GM19240 (cell line): ENCODE measurements at regions not wholly inside any gene's neighbourhood (a gene's known extent, or its start where the extent isn't known, plus 50 kb on each side); places are given as distances from the start of the nearest gene placed in this dataset.

Experiments used
- DNase-seq: peaks from one replicate; pipeline ENCODE4 v3.0.0; 2011; ENCODE audit warnings: low spot score; ENCODE audit not compliant: insufficient read length

DNA sequence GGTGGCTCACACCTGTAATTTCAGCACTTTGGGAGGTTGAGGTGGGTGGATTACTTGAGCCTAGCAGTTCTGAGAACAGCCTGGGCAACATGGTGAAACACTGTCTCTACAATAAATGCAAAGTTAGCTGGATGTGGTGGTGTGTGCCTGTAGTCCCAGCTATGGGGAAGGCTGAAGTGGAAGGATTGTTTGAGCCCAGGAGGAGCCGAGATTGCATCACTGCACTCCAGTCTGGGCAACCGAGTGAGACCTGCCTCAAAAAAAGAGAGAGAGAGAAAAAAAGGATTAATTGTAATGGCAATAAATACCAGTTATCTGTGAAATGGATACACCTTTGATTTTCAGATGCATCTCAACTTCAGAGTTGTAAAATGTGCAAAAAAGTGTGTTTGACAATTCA is 58.8 kb downstream of the SPRY1 start:
- DNase-seq, result no peak

DNA sequence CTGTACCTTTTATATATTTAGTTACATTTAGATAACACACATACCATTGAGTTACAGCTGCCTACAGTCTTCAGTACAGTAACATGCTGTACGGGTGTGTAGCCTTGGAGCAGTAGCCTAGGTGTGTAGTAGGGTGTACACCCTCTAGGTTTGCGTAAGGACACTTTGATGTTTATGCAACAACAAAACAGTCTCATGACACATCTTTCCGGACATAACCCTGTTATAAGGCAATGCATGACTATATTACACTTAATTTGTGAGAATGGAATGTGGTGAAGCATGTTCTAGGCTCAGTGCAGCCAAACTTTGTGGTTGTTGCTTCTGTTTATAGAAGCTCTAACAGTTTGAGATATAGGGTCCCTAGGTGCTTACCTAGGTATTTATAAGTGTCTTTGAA is 65.4 kb downstream of the SPRY1 start:
- DNase-seq, result no peak

DNA sequence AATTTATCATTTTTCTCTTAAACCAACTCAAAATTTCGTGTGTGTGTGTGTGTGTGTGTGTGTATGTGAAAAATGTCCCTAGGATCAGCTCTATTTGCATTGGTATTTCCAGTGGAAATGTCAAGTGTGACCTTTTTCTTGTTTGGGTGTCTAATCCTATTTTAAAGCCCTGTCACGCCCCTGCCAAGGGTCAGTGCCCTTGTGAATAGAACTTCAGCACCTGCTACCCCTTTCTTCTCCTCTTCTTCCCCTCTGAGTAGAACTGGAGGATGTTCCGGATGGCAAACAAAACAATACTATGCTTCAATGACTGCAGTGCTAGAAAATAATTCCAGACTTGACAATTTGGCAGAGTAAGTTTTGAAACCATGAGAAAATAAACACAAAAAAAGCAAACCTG is 67.3 kb downstream of the SPRY1 start:
- no peak for DNase-seq

DNA sequence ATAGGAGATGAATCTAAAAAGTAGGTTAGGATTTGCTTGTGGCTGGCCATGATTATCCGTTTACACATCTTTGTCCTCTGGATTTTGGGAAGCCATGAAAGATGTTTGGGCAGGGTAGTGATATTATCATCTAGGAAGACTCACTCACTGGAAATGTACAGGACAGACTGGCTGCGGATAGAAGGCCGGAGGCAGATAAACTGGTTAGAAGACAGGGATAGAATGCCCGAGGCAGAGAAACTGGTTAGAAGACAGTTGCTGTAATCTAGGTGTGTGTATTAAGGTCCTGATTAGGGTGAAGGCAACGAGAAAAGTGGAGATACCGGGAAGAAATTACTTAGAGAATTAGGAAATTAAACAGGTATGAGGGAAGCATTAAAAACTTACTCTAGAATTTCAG is 68.8 kb downstream of the SPRY1 start:
- no peak for DNase-seq

DNA sequence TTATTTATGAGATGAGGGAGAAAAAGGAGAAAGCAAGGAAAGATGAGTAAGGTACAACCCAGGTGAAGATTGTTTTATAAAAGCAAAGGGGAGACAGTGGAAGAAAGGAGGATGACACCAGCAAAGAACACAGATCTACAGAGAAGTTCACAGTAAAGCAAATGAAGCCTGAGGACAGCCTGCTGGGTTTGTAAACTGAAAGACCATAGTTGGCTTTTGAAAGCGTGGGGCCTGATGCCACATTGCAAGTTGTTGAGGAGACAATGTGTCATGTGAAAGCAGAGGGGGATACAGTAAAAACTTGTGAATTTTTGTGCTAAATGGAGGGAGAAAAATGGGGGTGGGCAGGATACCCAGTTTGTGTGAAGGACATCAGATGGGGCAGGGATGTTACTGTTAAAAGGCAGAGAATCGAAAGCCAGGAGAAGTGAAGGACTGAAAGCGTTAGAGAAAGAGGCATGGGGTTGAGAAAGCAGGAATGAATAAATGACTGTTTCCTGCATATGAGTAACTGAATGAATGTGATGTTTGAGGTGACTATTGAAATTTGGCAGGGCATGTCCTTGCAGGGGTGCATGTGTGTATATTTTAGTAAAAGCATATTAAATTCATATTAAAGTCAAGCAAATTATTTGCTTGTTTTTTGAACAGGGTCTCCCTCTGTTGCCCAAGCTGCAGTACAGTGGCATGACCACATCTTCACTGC is 69.6 kb downstream of the SPRY1 start:
- no peak for DNase-seq

DNA sequence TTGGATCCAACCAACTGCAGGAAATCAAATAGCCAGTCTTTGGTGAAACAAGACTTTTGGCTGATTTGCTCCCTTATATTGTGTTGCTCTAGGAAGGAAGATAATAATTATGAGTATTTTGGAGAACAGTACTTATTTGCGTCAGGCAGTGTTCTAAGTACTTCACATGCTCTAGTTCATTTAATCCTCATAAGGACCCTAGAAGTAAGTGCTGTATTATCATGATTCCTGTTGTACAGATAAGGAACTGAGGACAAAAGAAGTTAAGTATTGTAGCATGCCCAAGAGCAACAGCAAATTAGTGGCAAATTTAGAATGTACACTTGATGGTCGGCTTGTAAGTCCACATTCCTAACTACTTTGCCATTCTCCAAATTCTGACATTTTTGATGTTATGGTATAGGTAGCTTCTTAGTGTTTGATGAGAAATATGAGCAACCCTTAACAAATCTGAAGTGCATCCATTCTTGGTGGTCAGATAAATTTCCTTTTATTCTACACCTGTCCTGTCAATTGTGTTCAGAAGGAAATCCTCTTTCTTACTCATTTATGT is 72.0 kb downstream of the SPRY1 start:
- no peak for DNase-seq

DNA sequence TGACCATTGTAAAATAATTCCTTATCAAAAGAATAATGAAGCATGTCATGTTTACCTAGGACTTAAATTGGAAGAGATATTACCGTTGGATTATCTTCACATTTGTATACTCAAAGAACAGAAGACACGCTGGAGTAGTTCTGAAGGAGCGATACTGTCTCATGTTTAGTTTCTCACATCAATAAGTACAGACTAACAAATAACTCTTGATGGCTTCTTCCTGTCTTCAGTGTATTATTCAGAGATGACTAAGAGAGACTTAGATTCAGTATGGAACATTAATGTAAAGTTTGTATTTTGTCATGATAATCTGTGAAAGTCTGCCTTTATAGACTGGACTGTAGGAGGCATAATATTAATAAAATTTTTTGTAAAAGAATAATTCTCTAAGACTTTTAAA is 72.7 kb downstream of the SPRY1 start:
- no peak for DNase-seq

DNA sequence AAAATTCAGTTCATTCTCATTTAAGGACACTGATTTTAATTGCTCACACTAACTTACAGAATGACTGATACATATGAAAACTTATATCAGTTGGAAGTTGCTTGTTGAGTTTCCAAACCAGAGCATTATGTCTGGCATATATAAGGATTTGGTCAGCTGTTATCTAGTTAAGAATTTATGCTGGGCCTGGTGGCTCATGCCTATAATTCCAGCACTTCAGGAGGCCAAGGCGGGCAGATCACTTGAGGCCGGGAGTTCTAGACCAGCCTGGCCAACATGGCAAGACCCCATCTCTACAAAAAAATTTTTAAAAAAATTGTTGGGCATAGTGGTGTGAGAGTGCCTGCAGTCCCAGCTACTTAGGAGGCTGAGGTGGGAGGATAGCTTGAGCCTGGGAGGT is 73.1 kb downstream of the SPRY1 start:
- DNase-seq, result no peak

DNA sequence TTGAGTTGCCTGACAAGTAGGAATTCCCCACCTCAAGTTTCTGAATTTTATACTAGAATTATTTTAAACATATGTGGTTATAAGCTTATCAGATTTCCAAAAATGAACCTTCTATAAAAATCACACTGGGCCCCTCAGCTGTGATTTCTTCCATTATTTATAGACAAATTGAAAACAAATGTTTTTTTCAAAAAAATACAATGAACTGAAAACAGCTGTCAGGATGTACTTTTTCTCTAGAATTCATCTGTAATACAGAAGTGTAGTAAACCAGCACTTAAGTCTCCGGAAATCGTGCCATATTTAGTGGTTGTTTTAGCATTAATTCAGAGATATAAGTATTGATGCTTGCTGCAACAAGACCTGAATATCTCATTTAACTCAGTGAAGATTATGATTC is 74.0 kb downstream of the SPRY1 start:
- DNase-seq, result no peak

DNA sequence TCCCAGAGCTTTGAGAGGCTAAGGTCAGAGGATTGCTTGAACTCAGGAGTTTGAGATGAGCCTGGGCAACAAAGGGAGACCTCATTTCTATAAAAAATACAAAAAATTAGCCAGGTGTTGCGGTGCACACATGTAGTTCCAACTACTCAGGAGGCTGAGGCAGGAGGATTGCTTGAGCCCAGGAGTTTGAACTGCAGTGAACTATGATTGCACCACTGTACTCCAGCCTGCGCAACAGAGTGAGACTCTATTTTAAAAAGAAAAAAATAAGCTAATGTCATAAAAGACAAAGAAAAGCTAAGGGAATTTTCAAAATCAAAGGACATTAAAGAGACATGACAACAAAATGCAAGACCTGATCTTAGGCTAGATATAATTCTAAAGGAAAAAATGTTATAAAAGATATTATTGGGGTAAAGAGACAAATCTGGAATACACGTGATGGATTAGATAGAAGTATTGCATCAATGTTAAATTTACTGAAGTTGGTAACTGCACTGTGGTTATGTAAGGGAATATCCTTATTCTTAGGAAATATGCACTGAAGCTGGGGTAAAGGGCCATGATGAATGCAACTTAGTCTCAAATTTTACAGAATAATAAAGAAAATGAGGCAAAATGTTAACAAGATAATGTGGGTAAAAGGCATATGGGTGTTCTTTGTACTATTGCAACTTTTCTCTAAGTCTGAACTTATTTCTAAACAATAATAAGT is 75.2 kb downstream of the SPRY1 start:
- DNase-seq, result no peak

DNA sequence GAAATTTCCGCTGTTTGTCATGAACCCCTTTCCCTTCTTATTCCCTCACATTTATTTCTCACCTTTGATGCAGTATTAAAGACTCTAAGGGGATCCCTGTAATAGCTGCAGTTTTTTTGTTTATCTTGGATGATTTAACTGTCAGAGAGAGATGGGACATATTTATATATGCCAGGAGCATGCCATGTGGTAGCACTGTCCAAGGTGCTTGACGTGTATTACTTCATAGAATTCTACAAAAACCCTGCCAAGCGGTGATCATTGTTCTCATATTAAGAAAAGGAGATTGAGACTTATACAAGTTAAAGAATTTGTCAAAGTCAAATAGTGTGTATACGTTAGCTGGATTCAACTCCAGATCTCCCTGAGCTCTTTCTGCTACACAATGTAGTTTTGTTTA is 78.2 kb downstream of the SPRY1 start:
- no peak for DNase-seq

DNA sequence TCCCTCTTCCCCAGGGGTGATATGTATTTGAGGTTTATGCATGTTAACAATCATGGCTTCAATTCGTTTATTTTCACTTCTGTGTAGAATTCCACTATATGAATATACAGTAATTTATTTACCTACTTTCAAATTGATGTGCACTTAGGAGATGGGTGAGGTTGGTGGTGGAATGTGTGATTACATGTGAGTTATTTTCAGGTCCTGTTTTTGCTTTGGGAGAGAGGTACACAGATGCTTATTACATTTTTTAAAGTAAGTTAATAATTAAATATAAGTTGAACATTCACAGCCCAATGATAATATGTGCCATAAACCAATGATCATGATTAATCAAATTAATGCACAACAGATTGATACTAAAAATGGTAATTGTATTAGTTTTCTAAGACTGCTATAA is 79.5 kb downstream of the SPRY1 start:
- DNase-seq, result no peak

DNA sequence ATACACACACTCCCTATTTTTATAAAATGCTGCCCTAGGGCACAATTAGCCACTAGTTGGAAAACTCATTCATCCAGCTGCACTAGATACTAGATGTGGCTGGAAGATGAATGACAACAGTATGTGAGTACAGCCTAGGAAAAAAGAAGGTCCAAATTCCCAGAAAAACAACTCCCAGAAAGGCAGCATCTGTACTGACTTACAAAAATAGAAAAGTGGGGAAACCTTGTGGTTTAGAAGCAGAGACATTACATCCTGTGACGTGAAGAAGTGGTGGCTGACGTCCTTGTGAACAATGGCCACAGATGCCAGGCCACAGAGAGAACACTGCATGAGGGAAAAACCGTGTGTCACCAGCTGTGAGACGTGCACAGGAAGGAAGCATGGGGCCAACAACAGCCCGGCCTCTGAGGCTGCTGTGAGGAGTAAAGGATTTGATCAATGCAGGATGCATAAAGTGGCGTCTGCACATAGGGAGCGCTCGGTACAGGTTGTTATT is 81.2 kb downstream of the SPRY1 start:
- no peak for DNase-seq

DNA sequence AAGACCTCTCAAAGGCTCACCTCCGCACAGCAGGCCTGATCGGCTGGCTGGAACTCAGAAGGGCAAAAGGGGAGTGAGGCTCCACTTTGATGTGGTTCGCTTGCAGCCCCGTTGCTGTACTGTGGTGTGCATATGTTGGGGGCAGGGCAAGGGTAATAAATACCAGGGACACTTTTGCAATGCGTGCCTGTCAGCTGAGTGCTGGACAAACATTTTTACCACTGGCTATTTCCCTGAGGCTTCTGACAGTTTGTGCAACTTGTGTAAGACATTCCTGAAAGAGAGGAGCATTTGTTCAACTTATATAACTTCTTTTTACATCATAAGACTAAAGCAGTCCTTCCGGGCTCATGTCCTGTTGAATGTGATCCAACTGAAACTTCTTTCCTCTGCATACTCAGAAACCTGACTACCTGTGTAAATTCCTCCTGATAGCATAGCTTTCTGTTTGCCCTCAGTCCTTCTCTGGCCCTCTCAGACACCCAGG is 82.3 kb downstream of the SPRY1 start:
- DNase-seq, result no peak

DNA sequence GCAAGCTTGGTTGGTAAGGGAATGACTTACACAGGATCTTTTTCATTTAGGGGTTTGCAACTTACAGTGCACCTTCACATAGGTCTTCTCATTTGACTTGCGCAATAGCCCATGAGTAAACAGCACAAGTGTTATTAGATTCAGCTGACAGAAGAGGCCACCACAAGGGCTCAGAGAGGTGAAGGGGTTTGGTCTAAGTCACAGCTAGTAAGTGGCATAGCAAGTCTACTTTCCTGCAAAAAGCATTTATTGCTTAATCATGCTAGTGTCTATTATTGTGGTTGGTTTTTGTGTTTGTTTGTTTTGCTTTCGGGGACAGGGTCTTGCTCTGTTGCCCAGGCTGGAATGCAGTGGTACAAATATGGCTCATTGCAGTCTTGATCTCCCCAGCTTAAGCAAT is 83.3 kb downstream of the SPRY1 start:
- no peak for DNase-seq

DNA sequence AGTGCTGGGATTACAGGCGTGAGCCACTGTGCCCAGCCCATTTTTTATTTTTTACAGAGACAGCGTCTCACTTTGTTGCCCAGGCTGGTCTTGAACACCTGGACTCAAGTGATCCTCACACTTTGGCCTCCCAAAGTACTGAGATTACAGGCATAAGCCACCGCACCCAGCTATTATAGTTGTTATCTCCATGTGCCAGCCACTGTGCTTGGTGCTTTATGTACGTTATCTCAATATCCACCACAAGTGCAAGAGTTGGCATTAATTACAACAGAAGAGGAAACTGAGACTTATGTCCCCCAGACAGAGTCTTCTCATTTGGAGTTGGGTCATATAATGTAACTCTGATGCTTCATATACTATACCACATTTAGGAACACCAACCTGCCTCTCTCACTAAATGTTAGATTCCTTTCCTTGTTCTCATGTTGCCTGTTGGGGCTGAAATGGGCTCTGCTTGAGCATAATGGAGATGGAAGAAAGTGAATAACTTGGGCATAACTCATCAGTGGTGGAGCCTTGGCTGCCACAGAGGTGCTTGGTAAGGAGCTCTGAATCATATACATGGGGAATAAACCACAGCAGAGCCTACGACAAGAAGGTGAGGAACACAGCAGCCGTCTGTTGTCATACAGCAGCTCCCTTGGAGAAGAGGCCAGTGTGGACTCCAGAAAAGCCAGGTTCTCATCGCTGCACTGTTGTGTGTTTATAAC is 84.3 kb downstream of the SPRY1 start:
- DNase-seq, result no peak

DNA sequence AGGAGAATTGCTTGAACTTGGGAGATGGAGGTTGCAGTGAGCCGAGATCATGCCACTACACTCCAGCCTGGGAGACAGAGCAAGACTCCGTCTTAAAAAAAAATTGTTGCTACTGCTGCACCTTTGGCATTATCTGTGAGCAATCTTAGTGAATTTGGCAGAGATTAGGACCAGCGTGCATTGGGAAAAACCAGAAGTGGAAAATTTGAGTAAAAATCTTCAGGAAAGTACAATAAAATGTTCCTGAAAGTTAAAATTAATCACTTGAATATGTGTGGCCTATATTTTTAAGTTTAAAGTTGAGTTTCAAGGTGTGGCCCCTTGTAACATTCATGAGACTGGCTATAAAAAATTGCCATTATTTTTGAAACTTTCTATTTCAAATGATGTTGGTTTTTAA is 85.1 kb downstream of the SPRY1 start:
- no peak for DNase-seq

DNA sequence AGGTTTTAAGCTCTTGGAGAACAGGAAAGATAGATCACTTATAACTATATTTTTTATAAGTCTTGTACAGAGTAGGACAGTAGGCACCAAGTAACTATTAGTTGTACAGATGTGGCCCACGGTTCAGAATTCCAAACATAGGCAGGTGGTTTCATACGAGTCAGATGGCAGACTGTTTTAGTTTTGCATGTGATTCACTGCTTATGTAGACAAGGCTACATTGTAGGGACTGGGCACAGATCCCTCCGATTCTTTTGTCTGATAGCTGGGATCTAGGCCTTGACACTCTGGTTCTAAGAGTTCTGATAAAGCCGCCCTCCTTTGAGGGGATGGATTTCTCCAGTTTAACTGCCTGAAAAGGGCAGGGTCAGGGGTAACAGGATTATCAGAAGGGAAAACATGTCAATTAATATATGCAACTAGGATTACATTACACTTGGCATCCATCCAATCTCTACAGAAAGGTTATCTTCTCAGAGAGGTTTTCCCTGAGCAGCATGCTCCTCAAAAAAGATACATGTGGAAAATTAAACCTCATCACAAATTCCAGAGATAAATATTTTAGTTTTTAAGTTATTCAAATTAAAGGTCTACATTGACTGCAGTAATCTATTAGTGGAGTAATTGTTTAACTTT is 87.8 kb downstream of the SPRY1 start:
- DNase-seq, result no peak

DNA sequence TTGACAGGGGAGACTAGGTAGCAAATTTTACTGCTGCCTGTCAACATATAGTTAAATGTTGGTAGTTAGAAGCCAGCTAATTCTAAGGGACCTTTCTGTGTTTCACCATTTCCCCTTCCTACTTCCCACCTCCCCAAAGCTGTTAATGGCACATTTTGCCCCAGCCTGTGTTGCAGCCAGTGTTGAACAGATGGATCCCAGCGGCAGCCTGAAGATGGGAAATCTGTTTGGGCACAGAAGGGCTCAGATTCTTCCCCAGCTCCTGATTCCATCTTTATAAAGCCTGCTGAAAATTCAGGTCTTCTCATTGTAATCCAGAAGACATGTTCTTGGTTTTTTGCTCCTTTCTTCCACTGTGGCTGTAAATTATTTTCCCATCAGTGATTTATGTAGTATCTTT is 89.0 kb downstream of the SPRY1 start:
- no peak for DNase-seq

DNA sequence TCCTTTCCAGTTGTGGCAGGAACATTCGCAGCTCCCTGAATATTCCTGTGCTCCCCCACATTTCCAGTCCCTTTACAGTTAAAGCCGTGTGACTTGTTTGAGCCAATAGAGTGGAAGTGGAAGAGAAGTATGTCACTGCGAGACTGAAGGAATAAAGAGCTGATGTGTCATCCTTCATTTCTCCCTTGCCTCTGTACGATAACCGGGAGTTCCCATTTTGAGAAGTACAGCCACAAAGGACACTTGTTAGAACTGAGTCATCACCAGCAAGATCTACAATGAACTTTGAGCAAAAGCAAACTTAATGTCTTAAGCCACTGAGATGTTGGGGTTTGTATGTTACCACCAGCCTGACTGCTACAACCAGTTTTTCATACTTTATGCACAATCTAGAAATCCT is 92.3 kb downstream of the SPRY1 start:
- no peak for DNase-seq

DNA sequence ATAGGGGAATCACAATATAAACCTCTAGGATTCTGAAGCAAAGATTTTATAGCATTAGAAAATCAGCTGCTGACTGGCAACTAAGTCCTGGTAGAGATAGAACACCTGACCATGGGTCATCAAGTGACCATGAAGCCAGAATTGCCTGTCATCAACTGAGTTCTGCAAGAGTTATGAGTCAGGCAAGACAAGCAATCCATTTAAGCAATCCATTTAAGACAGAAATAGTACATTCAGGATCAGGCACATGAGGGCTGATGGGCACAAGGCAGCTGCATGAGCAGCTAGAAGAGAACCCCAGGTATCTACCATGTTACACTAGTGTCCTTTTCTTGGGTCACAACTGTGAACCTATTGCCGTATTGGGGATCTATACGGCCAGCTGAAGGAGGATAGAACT is 98.9 kb downstream of the SPRY1 start:
- no peak for DNase-seq

DNA sequence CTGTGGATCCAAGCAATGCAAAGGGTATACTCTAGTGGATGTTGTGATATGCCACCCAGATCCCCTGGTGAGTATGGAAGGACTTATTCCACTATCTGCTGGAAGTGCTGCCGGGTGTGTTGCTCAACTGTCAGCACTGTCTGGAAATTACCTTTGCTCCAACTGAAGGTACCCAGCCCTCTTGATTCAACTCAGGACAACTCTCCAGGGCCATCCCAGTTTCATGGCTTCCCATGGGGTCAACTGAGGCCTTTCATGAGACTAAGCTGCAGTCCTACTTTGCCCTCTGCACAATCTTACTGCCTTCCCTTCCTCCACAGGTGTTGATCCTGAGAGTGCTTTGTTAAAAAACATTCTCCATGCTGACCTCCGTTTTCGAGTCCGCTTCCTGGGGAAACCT is 99.8 kb downstream of the SPRY1 start:
- no peak for DNase-seq
